ENCODE measurements at regions not wholly inside any gene's neighbourhood (a gene's known extent, or its start where the extent isn't known, plus 50 kb on each side); places are given as distances from the start of the nearest gene placed in this dataset.

- TF ChIP-seq CTCF (IDR thresholded peaks at IDR 0.05), result no peak
- no peak for TF ChIP-seq EP300 (IDR thresholded peaks at IDR 0.05)
- no peak for TF ChIP-seq POLR2AphosphoS5 (IDR thresholded peaks at IDR 0.05)
Measured at GRCh38 chr6:125585470-125585869, 164.0 kb upstream of the HEY2 start.
